T1000 (cell line): ENCODE measurements at regions not wholly inside any gene's neighbourhood (a gene's known extent, or its start where the extent isn't known, plus 50 kb on each side); places are given as distances from the start of the nearest gene placed in this dataset.

Experiments used
- DNase-seq: peaks from one replicate; lab custom pipeline; 2025; ENCODE audit warnings: mixed read lengths; lab: John Stamatoyannopoulos, UW

GRCh38 chr2:76455910-76456309 lies 745.2 kb upstream of the GCFC2 start:
- DNase-seq = no peak

DNA sequence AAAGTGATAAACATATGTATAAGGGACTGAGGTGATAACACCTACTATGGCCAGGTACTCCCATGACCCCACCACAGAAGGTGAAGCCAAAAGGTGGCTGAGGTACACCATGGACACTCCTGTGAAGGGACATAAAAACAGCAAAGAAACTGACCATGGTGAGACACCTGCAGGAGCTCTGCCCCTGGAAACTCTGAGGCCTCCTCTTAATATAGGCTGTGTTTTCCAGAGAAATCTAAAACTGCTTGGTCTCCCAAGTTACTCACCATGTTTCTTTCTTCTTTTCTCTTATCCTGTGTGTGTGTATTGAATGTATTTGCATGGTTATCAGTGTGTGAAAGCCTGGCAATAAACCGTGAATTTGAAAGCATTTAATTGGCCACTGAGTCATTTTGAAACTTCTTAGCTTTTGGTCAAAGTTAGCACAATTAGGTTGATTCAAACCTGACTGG lies 739.3 kb upstream of the GCFC2 start:
- no peak for DNase-seq

DNA sequence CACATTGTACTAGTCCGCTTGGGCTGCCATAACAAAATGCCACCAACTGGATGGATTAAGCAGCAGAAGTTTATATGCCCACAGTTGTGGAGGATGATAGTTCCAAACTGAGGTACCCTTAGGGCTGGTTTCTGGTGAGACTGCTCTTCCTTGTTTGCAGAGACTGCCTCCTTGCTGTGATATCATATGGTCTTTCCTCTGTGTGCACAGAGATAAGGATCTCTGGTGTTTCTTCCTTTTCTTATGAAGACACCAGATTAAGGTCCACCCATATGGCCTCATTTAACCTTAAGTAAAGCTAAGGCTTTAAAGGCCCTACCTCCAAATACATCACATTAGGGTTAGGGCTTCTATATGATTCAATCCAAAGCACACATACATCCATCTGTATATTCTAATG lies 738.2 kb upstream of the GCFC2 start:
- no peak for DNase-seq

DNA sequence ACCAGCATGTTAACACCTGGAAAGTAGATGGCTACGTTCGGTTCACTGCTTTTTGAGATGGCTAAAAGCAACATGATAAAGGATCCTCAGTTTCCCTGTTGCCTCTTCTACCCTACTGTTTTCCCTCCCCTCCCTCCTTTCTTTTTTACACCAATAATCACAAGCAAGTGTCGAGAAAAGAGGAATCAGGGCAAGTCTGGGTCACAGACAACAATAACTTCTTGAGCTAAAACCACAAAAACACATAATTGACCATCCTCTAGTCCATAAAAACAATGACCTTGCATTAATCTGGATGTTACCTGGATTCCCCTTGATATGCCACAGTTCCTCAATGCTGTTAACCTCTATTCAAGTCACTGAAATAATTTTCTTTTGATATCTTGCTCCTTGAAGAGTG lies 736.6 kb upstream of the GCFC2 start:
- no peak for DNase-seq

- DNase-seq = no peak
Measured at GRCh38 chr2:76446872-76447271, 736.2 kb upstream of the GCFC2 start.

DNA sequence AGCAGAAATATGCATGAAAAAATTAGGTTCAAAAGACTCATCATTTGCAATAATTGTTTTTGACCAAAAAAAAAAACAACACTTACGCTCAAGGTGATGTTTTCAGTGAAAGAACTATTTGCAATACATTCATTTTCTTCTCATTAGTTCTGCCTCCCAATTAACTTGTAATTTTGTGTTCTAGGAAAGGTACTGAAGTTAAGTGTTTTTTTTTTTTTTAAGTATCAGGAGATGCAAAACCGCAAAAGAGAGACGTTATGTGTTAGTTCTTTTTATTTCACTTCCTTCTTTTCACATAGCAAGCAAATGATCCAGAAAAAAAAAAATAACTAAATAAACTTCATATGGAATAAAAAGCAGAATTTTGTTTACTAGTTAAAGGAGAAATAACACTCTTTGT lies 735.2 kb upstream of the GCFC2 start:
- DNase-seq = no peak

DNA sequence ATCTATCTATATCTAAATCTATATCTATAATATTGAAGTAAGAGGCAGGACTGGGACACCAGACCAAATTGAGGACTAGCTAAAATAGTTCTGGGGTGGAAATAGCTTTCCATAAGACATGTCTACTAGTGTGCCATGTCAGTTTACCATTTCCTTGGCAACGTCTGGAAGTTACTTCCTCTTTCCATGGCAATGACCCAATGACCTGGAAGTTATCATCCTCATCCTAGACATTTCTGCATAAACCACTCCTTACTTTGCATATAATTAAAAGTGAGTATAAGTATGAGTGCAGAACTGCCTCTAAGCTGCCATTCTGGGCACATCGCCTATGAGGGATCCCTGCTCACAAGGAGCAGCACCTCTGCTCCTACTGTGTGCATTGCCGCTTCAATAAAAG lies 734.0 kb upstream of the GCFC2 start:
- no peak for DNase-seq

DNA sequence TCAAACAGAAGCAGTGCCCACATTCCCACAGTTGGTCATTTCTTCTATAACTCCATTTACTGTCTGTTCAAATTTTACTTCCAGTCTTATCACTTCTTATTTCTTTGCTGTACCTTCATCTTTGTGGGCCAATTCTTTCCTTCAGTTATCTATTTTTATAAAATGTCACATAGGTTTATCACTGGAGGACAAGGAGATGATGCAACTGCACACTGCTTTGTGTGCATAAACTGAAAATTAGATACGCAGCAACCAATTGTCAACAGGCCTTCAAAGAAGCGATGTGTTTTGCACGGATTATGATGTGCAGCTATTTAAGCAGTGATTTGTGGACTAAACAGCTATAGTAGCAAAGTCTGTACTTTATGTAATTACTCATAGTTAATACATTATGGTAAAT lies 726.8 kb upstream of the GCFC2 start:
- no peak for DNase-seq

GRCh38 chr2:76429374-76429773 lies 718.7 kb upstream of the GCFC2 start:
- DNase-seq = no peak

DNA sequence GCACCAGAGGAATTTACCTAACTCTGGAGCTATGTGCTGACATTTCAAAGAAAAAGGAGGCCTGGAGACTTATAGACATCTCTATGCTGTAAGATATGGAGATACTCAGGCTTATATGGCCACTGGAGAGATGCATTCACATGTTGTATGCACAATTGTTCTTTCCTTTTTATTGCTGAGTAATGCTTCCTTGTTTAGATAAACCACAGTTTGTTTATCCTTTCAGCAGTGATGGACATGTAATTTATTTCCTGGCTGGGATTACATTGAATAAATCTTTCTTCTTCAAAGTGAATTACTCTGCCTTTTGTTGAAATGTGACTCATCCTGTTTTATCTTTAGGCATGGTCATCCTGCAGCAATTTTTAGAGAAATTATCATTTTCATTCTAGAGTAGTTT lies 716.7 kb upstream of the GCFC2 start:
- DNase-seq = no peak

- no peak for DNase-seq
Measured at GRCh38 chr2:76415821-76416220, 705.1 kb upstream of the GCFC2 start.

GRCh38 chr2:76413436-76413835 lies 702.7 kb upstream of the GCFC2 start:
- DNase-seq = no peak

DNA sequence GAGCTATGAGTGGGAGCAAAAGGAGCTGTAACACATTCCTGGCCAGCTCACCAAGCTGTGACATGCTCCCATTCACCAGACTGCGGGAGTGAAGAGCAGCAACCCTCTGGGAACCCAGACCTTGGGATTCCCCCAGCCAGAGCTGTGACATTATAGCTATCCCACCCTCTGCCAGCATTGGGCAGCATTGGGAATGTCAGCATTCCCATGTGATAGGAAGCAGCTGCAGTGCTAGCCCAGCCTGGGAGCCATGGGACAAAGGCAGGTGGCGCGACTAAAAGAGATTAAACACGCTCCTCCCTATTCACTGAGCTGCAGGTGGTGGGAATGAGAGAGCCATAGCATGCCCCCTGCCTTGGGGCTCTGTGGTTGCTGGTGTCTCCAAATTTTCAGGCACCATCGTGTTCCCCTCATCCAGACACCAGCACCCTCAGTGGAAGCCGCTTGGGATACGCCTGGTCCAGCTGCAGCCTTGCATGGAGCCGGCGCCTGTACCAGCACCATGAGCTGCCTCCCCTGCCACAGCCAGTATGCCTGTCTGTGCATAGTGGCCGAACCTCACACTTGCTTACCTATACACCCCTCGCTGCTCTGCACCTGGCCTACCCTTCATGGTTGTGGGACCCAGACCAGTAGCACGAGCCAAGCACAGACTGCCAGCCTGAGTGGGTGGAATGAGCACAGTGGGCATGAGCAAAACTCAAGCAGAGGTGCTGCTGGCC lies 695.6 kb upstream of the GCFC2 start:
- DNase-seq = no peak

- no peak for DNase-seq
Measured at GRCh38 chr2:76393356-76393755, 682.6 kb upstream of the GCFC2 start.

- DNase-seq = no peak
Measured at GRCh38 chr2:76391678-76392077, 681.0 kb upstream of the GCFC2 start.

DNA sequence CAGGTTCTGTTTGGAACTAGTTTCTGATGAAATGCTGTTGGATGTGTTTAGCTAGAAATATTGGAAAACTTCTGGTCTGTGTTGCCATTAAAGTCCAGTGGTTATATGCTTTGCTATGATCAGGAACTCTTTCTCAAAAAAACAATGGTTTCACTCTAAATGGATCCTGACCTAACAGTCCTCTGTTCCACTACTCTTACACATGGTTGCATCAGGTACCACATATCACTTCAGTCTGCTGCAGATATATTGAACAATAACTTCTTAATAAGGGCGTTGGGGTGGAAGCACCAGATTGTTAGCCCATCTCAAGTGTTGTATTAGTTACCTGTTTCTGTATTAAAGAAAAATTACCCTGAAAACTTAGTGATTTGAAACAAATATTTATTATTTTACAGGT lies 676.6 kb upstream of the GCFC2 start:
- DNase-seq = no peak

DNA sequence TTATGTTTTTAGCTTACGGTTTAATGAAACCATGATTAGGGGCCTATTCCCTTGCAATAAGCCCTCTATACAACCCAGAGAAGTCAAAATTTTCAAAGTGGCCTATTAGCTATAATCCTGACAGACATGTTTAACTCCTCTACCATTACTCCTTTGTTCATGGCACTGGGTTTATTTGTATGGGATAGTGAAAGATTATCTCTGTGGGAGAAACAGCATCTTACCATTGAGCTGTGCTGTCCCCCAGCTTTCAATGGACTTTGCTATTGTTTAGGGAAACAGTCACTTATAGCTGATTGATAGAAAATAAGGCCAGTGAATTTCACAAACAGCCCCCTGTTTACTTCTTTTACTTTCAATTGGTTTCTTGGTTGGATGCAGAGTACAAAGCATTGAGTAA lies 675.2 kb upstream of the GCFC2 start:
- DNase-seq = no peak

GRCh38 chr2:76381624-76382023 lies 670.9 kb upstream of the GCFC2 start:
- DNase-seq = no peak

DNA sequence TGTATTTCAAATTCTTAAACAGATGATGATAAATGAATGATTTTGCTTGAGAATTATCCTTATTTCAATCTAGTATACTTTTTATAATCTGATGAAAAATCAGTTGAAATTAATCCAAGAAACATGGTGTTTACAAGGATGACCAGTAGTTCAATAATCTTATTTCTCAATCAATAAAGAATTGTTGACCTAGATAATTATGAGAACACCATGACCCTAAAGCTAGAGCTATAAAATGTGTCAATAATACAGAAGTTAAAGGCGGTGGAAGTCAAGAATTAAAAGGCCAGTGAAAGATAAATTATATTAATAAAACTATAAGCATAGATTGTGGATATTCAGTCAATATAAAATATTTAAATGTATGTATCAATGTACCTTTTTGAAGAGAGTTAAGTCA lies 667.4 kb upstream of the GCFC2 start:
- DNase-seq = no peak

- no peak for DNase-seq
Measured at GRCh38 chr2:76341439-76341838, 630.7 kb upstream of the GCFC2 start.

DNA sequence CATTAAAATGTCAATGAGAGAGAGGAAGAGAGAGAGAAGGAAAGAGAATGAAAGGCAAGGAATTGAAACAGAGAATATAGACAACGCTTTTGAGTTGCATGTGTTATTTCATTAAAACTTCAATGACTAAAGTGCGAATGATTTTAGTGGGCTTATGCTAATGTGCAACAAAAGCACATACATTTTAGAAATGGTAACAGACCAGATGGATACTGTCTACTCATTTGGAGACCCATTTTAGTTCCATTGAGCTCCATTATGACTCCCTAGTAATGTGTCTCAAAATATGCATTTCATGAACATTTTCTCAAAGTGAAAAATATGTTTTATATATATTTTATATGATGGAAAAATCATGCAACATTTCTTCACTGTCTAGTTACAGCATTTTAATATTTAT lies 622.2 kb upstream of the GCFC2 start:
- DNase-seq = no peak

GRCh38 chr2:76330865-76331264 lies 620.1 kb upstream of the GCFC2 start:
- no peak for DNase-seq

DNA sequence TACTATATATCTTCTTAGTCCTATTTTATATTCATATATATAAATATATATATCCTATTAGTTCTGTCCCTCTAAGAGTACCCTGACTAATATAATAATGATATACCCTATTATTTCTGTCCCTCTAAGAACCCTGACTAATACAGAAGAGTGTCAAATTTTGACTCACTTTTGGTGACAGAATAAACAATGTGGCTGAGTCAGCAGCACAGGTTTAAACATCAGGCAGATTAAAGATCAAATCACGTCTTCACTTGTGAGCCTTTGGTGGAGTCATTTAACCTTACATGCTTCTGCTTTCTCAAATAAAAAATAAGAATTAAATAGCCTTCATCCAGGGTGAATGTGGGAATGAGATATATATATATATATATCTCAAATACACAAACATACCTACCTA lies 615.9 kb upstream of the GCFC2 start:
- DNase-seq = no peak

DNA sequence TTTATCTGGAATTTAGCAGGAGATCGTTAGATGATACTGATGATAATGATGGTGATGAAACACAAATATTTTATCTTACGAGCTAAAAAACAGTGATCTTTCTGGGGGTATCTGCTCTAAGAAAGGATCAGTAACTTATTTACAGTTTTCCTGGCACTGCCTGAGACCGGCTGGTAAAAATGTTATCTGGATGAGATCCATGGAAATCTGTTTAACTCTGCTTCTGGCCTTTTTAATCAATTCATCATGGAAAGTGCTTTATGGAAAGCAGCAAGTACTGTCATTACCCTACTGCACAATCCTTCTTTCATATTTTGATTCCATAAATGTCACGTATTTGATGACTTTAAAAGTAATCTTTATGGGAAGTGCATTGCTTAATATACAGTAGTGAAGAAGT lies 612.7 kb upstream of the GCFC2 start:
- no peak for DNase-seq

- DNase-seq = no peak
Measured at GRCh38 chr2:76320716-76321115, 610.0 kb upstream of the GCFC2 start.
